ENCODE measurements at regions not wholly inside any gene's neighbourhood (a gene's known extent, or its start where the extent isn't known, plus 50 kb on each side); places are given as distances from the start of the nearest gene placed in this dataset.

GRCh38 chrX:80335062-80335830, 85.0 kb upstream of the TENT5D start:
- H3K4me3 ChIP-seq, result no peak overlapping the region
- peak in 1 of 2 experiments; percentile 64 for DNase-seq (ENCODE audit: low spot score in 2 of 2)

GRCh38 chrX:80354966-80355465, 65.2 kb upstream of the TENT5D start:
- Histone ChIP-seq H3K36me3 (replicated peaks) (no peaks in the 10 kb centered on the region), H3K9me3 (no peaks in the 10 kb centered on the region), H3K27me3 (ENCODE audit: low read depth) (no peaks in the 10 kb centered on the region), H3K4me1 (no peaks in the 10 kb centered on the region), H3K4me3 (no peak overlapping the region)
- in situ Hi-C loops (cut with MboI; ENCODE audit: low sequenced_read_pairs), result no loop called here
- DNase-seq (ENCODE audit: low spot score in 2 of 2), result no peak

More at GRCh38 chrX:80335062-80335830, 85.0 kb upstream of the TENT5D start:
- no peaks in the 10 kb centered on the region for H3K27me3 ChIP-seq (ENCODE audit: low read depth)
- in situ Hi-C loops (cut with MboI; ENCODE audit: low sequenced_read_pairs), result no loop called here
- no peaks in the 10 kb centered on the region for H3K9me3 ChIP-seq
- no peaks in the 10 kb centered on the region for H3K4me1 ChIP-seq
- H3K36me3 ChIP-seq (replicated peaks), result no peaks in the 10 kb centered on the region
